WTC11 (cell line): ENCODE measurements at regions not wholly inside any gene's neighbourhood (a gene's known extent, or its start where the extent isn't known, plus 50 kb on each side); places are given as distances from the start of the nearest gene placed in this dataset.

Experiments used
- CREB1 ChIP-seq: sonication (generic); formaldehyde crosslinking; IDR thresholded peaks from 2 replicates; pipeline ENCODE4 v1.8.0; 2023; ENCODE audit warnings: mild to moderate bottlenecking, missing genetic modification reagents
- IRF2 ChIP-seq: sonication (generic); formaldehyde crosslinking; IDR thresholded peaks from 2 replicates; pipeline ENCODE4 v1.8.0; 2022; ENCODE audit warnings: low read depth, missing genetic modification reagents, borderline replicate concordance
- NR2C2 ChIP-seq: sonication (generic); formaldehyde crosslinking; IDR thresholded peaks from 2 replicates; pipeline ENCODE4 v1.8.0; 2022; ENCODE audit warnings: mild to moderate bottlenecking, missing genetic modification reagents
- NR3C1 ChIP-seq: sonication (generic); formaldehyde crosslinking; conservative IDR thresholded peaks from 2 replicates; pipeline ENCODE4 v1.8.1; 2023; ENCODE audit warnings: low read depth, mild to moderate bottlenecking, missing genetic modification reagents
- SMAD3 ChIP-seq: sonication (generic); formaldehyde crosslinking; IDR thresholded peaks from 2 replicates; pipeline ENCODE4 v1.8.0; 2022; ENCODE audit warnings: missing genetic modification reagents, mild to moderate bottlenecking, borderline replicate concordance
- ZNF263 ChIP-seq: sonication (generic); formaldehyde crosslinking; IDR thresholded peaks from 2 replicates; pipeline ENCODE4 v1.8.1; 2022; ENCODE audit warnings: low read depth, mild to moderate bottlenecking, moderate library complexity, missing genetic modification reagents
- TF ChIP-seq, protein P1 (sequence below): sonication (generic); formaldehyde crosslinking; conservative IDR thresholded peaks from 2 replicates; pipeline ENCODE4 v1.8.1; 2022; ENCODE audit warnings: mild to moderate bottlenecking, missing genetic modification reagents
- TF ChIP-seq, protein P2 (sequence below): fragments of 200-600 bp; IDR thresholded peaks from 2 replicates; pipeline ENCODE4 v1.8.0; 2022; ENCODE audit warnings: antibody characterized with exemption
- TF ChIP-seq, protein P3 (sequence below): sonication (generic); formaldehyde crosslinking; IDR thresholded peaks from 2 replicates; pipeline ENCODE4 v1.8.1; 2023; ENCODE audit warnings: mild to moderate bottlenecking, missing genetic modification reagents, borderline replicate concordance
- TF ChIP-seq, protein P4 (sequence below): sonication (generic); formaldehyde crosslinking; IDR thresholded peaks from 2 replicates; pipeline ENCODE4 v1.8.1; 2022; ENCODE audit warnings: mild to moderate bottlenecking, missing genetic modification reagents, moderate library complexity, borderline replicate concordance
- TF ChIP-seq, protein P5 (sequence below): sonication (generic); formaldehyde crosslinking; IDR thresholded peaks from 2 replicates; pipeline ENCODE4 v1.8.0; 2022; ENCODE audit warnings: mild to moderate bottlenecking, missing genetic modification reagents
- TF ChIP-seq, protein P6 (sequence below): sonication (generic); formaldehyde crosslinking; IDR thresholded peaks from 2 replicates; pipeline ENCODE4 v1.8.1; 2023; ENCODE audit warnings: mild to moderate bottlenecking, missing genetic modification reagents, moderate library complexity

DNA sequence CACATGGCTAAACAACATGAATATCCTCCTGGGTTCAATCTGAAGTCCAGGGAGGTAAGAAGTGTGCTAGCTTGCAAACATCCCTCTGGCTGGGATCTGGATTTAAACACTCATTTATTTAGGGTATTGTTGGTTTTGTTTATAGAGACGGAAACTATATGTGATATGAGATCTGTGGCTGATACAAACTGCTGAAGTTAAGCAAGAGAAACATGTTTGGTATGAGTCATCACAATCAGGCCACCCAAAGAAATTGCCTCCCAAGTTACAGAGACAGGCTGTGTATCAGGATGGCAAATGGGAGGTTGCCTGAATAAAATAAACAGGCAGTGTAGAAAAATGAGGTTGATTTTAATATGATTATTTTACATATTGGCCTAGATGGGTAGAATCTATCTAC, 562.1 kb downstream of the IGSF11 start:
- TF ChIP-seq IRF2 (CRISPR knock-in tag) (no peak), SMAD3 (CRISPR knock-in tag) (no peak), NR3C1 (no peak), CREB1 (CRISPR knock-in tag) (no peak), NR2C2 (CRISPR knock-in tag) (no peak), ZNF263 (CRISPR knock-in tag) (no peak)
- TF ChIP-seq, protein P1, sequence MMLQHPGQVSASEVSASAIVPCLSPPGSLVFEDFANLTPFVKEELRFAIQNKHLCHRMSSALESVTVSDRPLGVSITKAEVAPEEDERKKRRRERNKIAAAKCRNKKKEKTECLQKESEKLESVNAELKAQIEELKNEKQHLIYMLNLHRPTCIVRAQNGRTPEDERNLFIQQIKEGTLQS (CRISPR knock-in tag): no peak
- TF ChIP-seq, protein P2, sequence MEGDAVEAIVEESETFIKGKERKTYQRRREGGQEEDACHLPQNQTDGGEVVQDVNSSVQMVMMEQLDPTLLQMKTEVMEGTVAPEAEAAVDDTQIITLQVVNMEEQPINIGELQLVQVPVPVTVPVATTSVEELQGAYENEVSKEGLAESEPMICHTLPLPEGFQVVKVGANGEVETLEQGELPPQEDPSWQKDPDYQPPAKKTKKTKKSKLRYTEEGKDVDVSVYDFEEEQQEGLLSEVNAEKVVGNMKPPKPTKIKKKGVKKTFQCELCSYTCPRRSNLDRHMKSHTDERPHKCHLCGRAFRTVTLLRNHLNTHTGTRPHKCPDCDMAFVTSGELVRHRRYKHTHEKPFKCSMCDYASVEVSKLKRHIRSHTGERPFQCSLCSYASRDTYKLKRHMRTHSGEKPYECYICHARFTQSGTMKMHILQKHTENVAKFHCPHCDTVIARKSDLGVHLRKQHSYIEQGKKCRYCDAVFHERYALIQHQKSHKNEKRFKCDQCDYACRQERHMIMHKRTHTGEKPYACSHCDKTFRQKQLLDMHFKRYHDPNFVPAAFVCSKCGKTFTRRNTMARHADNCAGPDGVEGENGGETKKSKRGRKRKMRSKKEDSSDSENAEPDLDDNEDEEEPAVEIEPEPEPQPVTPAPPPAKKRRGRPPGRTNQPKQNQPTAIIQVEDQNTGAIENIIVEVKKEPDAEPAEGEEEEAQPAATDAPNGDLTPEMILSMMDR: no peak
- TF ChIP-seq, protein P3, sequence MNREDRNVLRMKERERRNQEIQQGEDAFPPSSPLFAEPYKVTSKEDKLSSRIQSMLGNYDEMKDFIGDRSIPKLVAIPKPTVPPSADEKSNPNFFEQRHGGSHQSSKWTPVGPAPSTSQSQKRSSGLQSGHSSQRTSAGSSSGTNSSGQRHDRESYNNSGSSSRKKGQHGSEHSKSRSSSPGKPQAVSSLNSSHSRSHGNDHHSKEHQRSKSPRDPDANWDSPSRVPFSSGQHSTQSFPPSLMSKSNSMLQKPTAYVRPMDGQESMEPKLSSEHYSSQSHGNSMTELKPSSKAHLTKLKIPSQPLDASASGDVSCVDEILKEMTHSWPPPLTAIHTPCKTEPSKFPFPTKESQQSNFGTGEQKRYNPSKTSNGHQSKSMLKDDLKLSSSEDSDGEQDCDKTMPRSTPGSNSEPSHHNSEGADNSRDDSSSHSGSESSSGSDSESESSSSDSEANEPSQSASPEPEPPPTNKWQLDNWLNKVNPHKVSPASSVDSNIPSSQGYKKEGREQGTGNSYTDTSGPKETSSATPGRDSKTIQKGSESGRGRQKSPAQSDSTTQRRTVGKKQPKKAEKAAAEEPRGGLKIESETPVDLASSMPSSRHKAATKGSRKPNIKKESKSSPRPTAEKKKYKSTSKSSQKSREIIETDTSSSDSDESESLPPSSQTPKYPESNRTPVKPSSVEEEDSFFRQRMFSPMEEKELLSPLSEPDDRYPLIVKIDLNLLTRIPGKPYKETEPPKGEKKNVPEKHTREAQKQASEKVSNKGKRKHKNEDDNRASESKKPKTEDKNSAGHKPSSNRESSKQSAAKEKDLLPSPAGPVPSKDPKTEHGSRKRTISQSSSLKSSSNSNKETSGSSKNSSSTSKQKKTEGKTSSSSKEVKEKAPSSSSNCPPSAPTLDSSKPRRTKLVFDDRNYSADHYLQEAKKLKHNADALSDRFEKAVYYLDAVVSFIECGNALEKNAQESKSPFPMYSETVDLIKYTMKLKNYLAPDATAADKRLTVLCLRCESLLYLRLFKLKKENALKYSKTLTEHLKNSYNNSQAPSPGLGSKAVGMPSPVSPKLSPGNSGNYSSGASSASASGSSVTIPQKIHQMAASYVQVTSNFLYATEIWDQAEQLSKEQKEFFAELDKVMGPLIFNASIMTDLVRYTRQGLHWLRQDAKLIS (CRISPR knock-in tag): no peak
- TF ChIP-seq, protein P4, sequence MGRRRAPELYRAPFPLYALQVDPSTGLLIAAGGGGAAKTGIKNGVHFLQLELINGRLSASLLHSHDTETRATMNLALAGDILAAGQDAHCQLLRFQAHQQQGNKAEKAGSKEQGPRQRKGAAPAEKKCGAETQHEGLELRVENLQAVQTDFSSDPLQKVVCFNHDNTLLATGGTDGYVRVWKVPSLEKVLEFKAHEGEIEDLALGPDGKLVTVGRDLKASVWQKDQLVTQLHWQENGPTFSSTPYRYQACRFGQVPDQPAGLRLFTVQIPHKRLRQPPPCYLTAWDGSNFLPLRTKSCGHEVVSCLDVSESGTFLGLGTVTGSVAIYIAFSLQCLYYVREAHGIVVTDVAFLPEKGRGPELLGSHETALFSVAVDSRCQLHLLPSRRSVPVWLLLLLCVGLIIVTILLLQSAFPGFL (CRISPR knock-in tag): no peak
- TF ChIP-seq, protein P5, sequence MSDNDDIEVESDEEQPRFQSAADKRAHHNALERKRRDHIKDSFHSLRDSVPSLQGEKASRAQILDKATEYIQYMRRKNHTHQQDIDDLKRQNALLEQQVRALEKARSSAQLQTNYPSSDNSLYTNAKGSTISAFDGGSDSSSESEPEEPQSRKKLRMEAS (CRISPR knock-in tag): no peak
- TF ChIP-seq, protein P6, sequence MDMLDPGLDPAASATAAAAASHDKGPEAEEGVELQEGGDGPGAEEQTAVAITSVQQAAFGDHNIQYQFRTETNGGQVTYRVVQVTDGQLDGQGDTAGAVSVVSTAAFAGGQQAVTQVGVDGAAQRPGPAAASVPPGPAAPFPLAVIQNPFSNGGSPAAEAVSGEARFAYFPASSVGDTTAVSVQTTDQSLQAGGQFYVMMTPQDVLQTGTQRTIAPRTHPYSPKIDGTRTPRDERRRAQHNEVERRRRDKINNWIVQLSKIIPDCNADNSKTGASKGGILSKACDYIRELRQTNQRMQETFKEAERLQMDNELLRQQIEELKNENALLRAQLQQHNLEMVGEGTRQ (CRISPR knock-in tag): no peak
